ENCODE measurements at regions not wholly inside any gene's neighbourhood (a gene's known extent, or its start where the extent isn't known, plus 50 kb on each side); places are given as distances from the start of the nearest gene placed in this dataset.

GRCh38 chr4:129950217-129950616 lies 854.3 kb downstream of the C4orf33 start:
- Histone ChIP-seq H3K14ac (ENCODE audit: low read length) (no peak overlapping the region), H3K9ac (ENCODE audit: low read depth, low read length, poor library complexity) (no peak overlapping the region), H2BK15ac (ENCODE audit: low read length) (no peak overlapping the region), H3K27ac (replicated peaks; ENCODE audit: low read length) (no peak overlapping the region), H2AK5ac (ENCODE audit: low read depth, low read length) (no peak overlapping the region), H2BK120ac (ENCODE audit: low read depth, low read length) (no peak overlapping the region), H3K79me1 (ENCODE audit: low read depth, low read length) (no peaks in the 10 kb centered on the region), H3K36me3 (replicated peaks in 1 of 2; ENCODE audit: control insufficient read depth in 2 of 2, insufficient read depth in 2 of 2, low read length in 2 of 2) (no peaks in the 10 kb centered on the region), H3K4me1 (ENCODE audit: control insufficient read depth in 2 of 2, insufficient read depth in 1 of 2, low read depth in 1 of 2, low read length in 2 of 2) (no peaks in the 10 kb centered on the region), H3K4me2 (ENCODE audit: insufficient read depth, low read length, poor library complexity, severe bottlenecking) (no peak overlapping the region), H3K27me3 (ENCODE audit: control insufficient read depth in 3 of 3, insufficient read depth in 3 of 3, low read depth in 1 of 3, low read length in 3 of 3) (no peaks in the 10 kb centered on the region), H4K8ac (ENCODE audit: low read depth, low read length) (no peak overlapping the region), H3K18ac (ENCODE audit: low read length) (no peak overlapping the region), H3K9me3 (replicated peaks in 1 of 2; ENCODE audit: control insufficient read depth in 2 of 2, insufficient read depth in 1 of 2, low read depth in 1 of 2, low read length in 2 of 2) (no peaks in the 10 kb centered on the region), H4K91ac (ENCODE audit: low read depth, low read length, poor library complexity) (no peak overlapping the region), H2AFZ (ENCODE audit: low read length) (no peak overlapping the region), H3K4me3 (ENCODE audit: low read length in 2 of 2) (no peak overlapping the region), H3K23ac (ENCODE audit: low read depth, low read length, poor library complexity) (no peak overlapping the region), H3K4ac (ENCODE audit: low read length) (no peak overlapping the region), H2BK12ac (ENCODE audit: low read length) (no peak overlapping the region), H2BK5ac (ENCODE audit: low read length) (no peak overlapping the region)
- DNase-seq (ENCODE audit: low spot score): no peak
- no CpG with 5 or more reads among the region's 3 CpGs for WGBS, 2 donors (ENCODE audit: extremely low coverage in 2 of 2, insufficient read length in 2 of 2, insufficient replicate concordance in 1 of 2)

- no peak overlapping the region for H4K91ac ChIP-seq (ENCODE audit: low read depth, low read length, poor library complexity)
- no peak overlapping the region for H2BK120ac ChIP-seq (ENCODE audit: low read depth, low read length)
- no peaks in the 10 kb centered on the region for H3K27me3 ChIP-seq (ENCODE audit: control insufficient read depth in 3 of 3, insufficient read depth in 3 of 3, low read depth in 1 of 3, low read length in 3 of 3)
- no peak overlapping the region for H3K9ac ChIP-seq (ENCODE audit: low read depth, low read length, poor library complexity)
- peaks cover 1 to 2% of the 10 kb centered on the region in 2 donors for H3K9me3 ChIP-seq (replicated peaks in 1 of 2; ENCODE audit: control insufficient read depth in 2 of 2, insufficient read depth in 1 of 2, low read depth in 1 of 2, low read length in 2 of 2)
- no peak overlapping the region for H3K23ac ChIP-seq (ENCODE audit: low read depth, low read length, poor library complexity)
- no peak overlapping the region for H3K4ac ChIP-seq (ENCODE audit: low read length)
- no peak for DNase-seq (ENCODE audit: low spot score)
- no peak overlapping the region for H3K4me2 ChIP-seq (ENCODE audit: insufficient read depth, low read length, poor library complexity, severe bottlenecking)
- H3K4me1 ChIP-seq (ENCODE audit: control insufficient read depth in 2 of 2, insufficient read depth in 1 of 2, low read depth in 1 of 2, low read length in 2 of 2): no peaks in the 10 kb centered on the region
- no peaks in the 10 kb centered on the region for H3K36me3 ChIP-seq (replicated peaks in 1 of 2; ENCODE audit: control insufficient read depth in 2 of 2, insufficient read depth in 2 of 2, low read length in 2 of 2)
- H3K4me3 ChIP-seq (ENCODE audit: low read length in 2 of 2): no peak overlapping the region
- no peak overlapping the region for H3K14ac ChIP-seq (ENCODE audit: low read length)
- no peak overlapping the region for H3K18ac ChIP-seq (ENCODE audit: low read length)
- no peak overlapping the region for H2BK15ac ChIP-seq (ENCODE audit: low read length)
- no peak overlapping the region for H2BK5ac ChIP-seq (ENCODE audit: low read length)
- no peak overlapping the region for H2AK5ac ChIP-seq (ENCODE audit: low read depth, low read length)
- no CpG with 5 or more reads among the region's 2 CpGs for WGBS, 2 donors (ENCODE audit: extremely low coverage in 2 of 2, insufficient read length in 2 of 2, insufficient replicate concordance in 1 of 2)
- H3K79me1 ChIP-seq (ENCODE audit: low read depth, low read length): no peaks in the 10 kb centered on the region
- H4K8ac ChIP-seq (ENCODE audit: low read depth, low read length): no peak overlapping the region
- no peak overlapping the region for H3K27ac ChIP-seq (replicated peaks; ENCODE audit: low read length)
- H2BK12ac ChIP-seq (ENCODE audit: low read length): no peak overlapping the region
- H2AFZ ChIP-seq (ENCODE audit: low read length): no peak overlapping the region
These were observed 870.2 kb downstream of the C4orf33 start for GRCh38 chr4:129966175-129966574.

DNA sequence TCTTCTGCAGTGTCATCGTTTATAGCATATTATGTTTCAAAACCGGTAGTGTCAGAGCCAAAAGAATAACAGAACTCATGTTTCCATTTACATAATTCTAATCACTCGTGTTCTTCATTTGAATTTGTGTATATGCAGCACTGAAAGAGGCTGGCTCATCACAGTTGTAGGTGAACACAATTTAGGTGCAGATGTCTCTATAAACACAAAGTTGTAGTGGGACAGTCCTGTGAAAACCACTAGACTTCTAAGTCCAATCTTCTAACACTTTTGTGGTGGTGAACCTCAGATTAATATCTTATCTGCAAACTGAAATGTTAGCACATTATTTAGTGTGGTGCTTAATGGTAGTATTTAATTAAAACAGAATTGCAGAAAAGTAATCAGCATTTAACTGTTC lies 872.4 kb downstream of the C4orf33 start:
- Histone ChIP-seq H3K27ac (replicated peaks; ENCODE audit: low read length) (no peak overlapping the region), H3K4me3 (ENCODE audit: low read length in 2 of 2) (no peak overlapping the region), H4K91ac (ENCODE audit: low read depth, low read length, poor library complexity) (no peak overlapping the region), H3K27me3 (ENCODE audit: control insufficient read depth in 3 of 3, insufficient read depth in 3 of 3, low read depth in 1 of 3, low read length in 3 of 3) (no peaks in the 10 kb centered on the region), H2BK120ac (ENCODE audit: low read depth, low read length) (no peak overlapping the region), H2BK12ac (ENCODE audit: low read length) (no peak overlapping the region), H2AFZ (ENCODE audit: low read length) (no peak overlapping the region), H2BK5ac (ENCODE audit: low read length) (no peak overlapping the region), H3K4ac (ENCODE audit: low read length) (no peak overlapping the region), H3K9me3 (replicated peaks in 1 of 2; ENCODE audit: control insufficient read depth in 2 of 2, insufficient read depth in 1 of 2, low read depth in 1 of 2, low read length in 2 of 2) (peaks cover 1 to 2% of the 10 kb centered on the region in 2 donors), H3K18ac (ENCODE audit: low read length) (no peak overlapping the region), H3K9ac (ENCODE audit: low read depth, low read length, poor library complexity) (no peak overlapping the region), H3K14ac (ENCODE audit: low read length) (no peak overlapping the region), H3K4me1 (ENCODE audit: control insufficient read depth in 2 of 2, insufficient read depth in 1 of 2, low read depth in 1 of 2, low read length in 2 of 2) (no peaks in the 10 kb centered on the region), H4K8ac (ENCODE audit: low read depth, low read length) (no peak overlapping the region), H3K23ac (ENCODE audit: low read depth, low read length, poor library complexity) (no peak overlapping the region), H2AK5ac (ENCODE audit: low read depth, low read length) (no peak overlapping the region), H2BK15ac (ENCODE audit: low read length) (no peak overlapping the region), H3K79me1 (ENCODE audit: low read depth, low read length) (no peaks in the 10 kb centered on the region), H3K4me2 (ENCODE audit: insufficient read depth, low read length, poor library complexity, severe bottlenecking) (no peak overlapping the region), H3K36me3 (replicated peaks in 1 of 2; ENCODE audit: control insufficient read depth in 2 of 2, insufficient read depth in 2 of 2, low read length in 2 of 2) (no peaks in the 10 kb centered on the region)
- no CpG with 5 or more reads among the region's 3 CpGs for WGBS, 2 donors (ENCODE audit: extremely low coverage in 2 of 2, insufficient read length in 2 of 2, insufficient replicate concordance in 1 of 2)
- DNase-seq (ENCODE audit: low spot score): no peak

GRCh38 chr4:129968778-129969177 lies 872.8 kb downstream of the C4orf33 start:
- no peak for DNase-seq (ENCODE audit: low spot score)
- H3K23ac ChIP-seq (ENCODE audit: low read depth, low read length, poor library complexity): no peak overlapping the region
- no peak overlapping the region for H2BK15ac ChIP-seq (ENCODE audit: low read length)
- H3K14ac ChIP-seq (ENCODE audit: low read length): no peak overlapping the region
- H3K27me3 ChIP-seq (ENCODE audit: control insufficient read depth in 3 of 3, insufficient read depth in 3 of 3, low read depth in 1 of 3, low read length in 3 of 3): no peaks in the 10 kb centered on the region
- no CpG with 5 or more reads among the region's 1 CpG for WGBS, 2 donors (ENCODE audit: extremely low coverage in 2 of 2, insufficient read length in 2 of 2, insufficient replicate concordance in 1 of 2)
- no peak overlapping the region for H2BK12ac ChIP-seq (ENCODE audit: low read length)
- H3K27ac ChIP-seq (replicated peaks; ENCODE audit: low read length): no peak overlapping the region
- no peak overlapping the region for H3K4me2 ChIP-seq (ENCODE audit: insufficient read depth, low read length, poor library complexity, severe bottlenecking)
- H3K4me3 ChIP-seq (ENCODE audit: low read length in 2 of 2): no peak overlapping the region
- H3K9ac ChIP-seq (ENCODE audit: low read depth, low read length, poor library complexity): no peak overlapping the region
- no peak overlapping the region for H4K8ac ChIP-seq (ENCODE audit: low read depth, low read length)
- no peaks in the 10 kb centered on the region for H3K79me1 ChIP-seq (ENCODE audit: low read depth, low read length)
- H3K4ac ChIP-seq (ENCODE audit: low read length): no peak overlapping the region
- H2AK5ac ChIP-seq (ENCODE audit: low read depth, low read length): no peak overlapping the region
- no peaks in the 10 kb centered on the region for H3K4me1 ChIP-seq (ENCODE audit: control insufficient read depth in 2 of 2, insufficient read depth in 1 of 2, low read depth in 1 of 2, low read length in 2 of 2)
- H3K18ac ChIP-seq (ENCODE audit: low read length): no peak overlapping the region
- H2BK5ac ChIP-seq (ENCODE audit: low read length): no peak overlapping the region
- H4K91ac ChIP-seq (ENCODE audit: low read depth, low read length, poor library complexity): no peak overlapping the region
- H3K36me3 ChIP-seq (replicated peaks in 1 of 2; ENCODE audit: control insufficient read depth in 2 of 2, insufficient read depth in 2 of 2, low read length in 2 of 2): no peaks in the 10 kb centered on the region
- no peak overlapping the region for H2BK120ac ChIP-seq (ENCODE audit: low read depth, low read length)
- H2AFZ ChIP-seq (ENCODE audit: low read length): no peak overlapping the region
- peaks cover 1 to 2% of the 10 kb centered on the region in 2 donors for H3K9me3 ChIP-seq (replicated peaks in 1 of 2; ENCODE audit: control insufficient read depth in 2 of 2, insufficient read depth in 1 of 2, low read depth in 1 of 2, low read length in 2 of 2)

Measured in neuronal stem cell (in vitro differentiated cells).